ENCODE measurements at regions not wholly inside any gene's neighbourhood (a gene's known extent, or its start where the extent isn't known, plus 50 kb on each side); places are given as distances from the start of the nearest gene placed in this dataset.
"Not testable (repeated sequence)": the region's sequence is repeated elsewhere in the genome, so short reads cannot be mapped to it uniquely, and the experiment has no call there.

DNA sequence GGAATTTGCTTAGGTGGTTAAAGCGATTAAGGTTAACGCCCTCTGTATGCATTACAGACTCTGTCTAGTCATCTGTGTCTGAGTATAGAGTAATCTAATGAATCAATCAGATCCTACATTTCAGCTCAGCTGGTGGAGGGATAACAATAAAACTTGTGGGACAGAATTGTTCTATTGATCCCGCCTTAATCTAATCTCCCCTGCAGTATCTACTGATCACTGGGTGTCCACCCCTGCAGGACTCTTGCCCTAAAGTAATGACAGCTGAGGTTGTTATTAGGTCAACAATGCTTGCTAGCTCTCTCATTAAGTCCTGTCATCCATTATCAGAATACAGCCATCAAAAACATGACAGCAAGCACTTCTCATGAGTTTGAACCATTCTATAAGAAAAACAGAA, 462.6 kb upstream of the TMEFF2 start:
- DNase-seq: no peak

DNA sequence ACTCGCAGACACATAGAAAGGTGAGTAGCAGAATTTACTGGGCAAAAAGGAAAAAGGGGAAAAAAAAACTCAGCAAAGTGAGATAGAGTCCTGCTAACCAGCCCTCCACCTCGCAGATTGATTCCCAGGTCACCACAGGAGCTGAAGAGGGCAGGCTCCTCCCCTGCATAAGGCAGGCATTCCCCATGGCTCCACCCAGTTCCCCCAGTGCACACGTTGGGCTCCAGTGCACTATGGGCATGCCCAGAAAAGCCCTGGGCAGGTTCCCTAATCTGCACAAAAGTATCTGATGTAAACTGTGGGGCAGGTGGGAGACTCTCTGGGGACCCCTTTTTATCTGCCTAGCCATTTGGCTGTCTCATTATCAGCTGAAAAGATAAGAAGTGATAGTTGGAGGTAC, 461.2 kb upstream of the TMEFF2 start:
- DNase-seq: no peak

DNA sequence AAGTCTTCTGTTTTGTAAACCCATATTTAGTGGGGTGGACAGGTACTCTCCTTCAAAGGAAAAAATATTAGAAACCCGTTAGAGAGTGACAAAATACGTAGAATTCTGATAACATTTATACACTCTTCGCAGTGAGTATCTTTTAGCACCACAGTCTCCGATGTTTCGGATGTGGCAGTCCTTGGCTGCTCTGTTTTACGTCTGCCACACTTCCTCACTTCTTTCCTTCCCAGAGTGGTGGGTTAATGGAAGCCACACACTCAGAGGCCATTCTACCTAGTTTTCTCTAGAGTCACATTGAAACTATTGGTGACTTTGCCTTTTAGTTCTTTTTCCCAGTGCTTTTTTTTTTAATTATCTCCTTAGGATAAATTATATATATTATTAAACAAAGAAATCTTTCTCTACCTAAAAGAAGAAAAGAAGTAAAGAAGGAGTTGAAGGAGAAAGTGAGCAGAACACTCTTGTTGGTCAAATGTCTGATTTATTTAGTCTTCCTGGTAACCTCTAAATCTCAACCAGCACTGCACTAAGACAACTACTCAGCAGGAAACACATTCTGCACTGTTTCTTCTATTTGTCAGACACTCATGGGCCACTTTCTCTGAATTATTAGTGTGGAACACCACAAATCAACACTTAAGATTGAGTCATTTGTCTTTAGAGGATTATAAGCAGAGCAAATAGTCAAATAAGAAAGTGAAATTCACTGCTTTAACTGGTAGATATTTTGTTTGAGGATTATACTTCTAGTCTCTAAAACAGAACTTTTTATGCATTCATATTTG, 451.3 kb upstream of the TMEFF2 start:
- DNase-seq: no peak

DNA sequence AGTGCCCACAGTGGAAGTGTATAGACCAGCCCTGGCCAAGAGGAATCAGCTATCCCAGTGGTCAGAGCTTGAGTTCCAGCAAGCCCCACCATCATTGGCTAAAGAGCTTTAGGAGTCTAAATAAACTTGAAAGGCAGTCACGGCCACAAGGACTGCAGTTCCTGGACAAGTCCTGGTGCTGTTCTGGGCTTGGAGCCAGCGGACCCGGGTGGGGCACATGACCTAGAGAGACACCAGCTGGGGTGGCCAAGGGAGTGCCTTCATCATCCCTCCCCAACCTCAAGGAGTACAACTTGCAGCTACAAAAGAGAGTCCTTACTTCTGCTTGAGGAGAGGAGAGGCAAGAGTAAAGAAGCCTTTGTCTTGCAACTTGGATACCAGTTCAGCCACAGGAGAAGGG, 439.8 kb upstream of the TMEFF2 start:
- DNase-seq: no peak

DNA sequence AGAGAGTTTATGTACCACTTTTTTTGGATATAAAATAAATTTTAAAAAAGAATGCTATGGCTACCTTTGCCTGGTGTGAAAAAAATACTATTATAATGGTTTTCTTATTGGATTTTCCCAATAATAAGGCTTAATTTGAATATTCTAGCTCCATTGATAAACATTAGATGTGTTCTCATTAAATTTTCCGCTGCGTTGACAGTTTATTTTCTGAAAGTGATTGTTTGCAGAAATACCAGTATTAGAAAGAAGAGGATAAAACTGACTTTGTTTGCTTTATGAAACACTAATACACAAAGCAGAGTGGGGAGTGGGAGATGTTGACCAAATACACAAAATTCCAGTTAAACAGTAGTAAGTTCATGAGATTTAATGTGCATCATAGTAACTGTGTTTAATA, 433.3 kb upstream of the TMEFF2 start:
- DNase-seq: no peak

DNA sequence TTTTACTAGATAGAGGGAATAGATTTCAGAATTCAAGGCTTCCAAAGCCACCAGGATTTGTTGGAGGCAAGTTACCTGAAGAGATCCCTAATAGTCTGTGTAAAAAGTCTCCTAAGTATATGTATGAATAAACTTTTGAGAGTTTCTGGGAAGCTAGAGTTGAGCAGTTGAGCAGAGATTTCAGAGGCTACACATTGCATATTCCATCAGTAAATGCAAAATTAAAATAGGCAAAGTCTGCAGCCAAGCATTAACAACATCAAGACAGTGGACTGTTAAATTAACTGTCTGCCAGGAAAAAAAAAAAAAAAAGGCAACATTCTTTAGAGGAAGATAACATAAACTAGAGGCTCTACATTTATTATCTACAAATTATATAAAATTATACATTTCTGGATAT, 420.4 kb upstream of the TMEFF2 start:
- no peak for DNase-seq

DNA sequence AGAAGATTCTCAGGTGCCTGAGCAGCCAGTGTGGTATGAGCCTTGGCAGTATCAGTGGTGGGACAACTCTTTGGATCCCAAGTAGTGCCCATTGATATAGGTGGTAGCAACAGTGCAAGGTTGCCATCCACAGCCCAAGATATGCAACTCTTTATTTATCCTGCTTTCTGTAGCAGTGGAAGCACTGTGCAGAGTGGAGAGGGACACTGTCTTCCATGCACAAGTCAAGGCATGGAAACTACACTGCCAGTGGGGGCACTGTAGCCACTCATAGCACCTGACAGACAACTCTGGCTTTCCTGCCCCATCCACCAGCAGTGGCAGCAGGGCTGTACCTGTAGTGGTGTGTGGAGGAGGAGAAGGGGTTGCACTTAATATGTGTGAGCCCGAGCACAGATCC, 409.6 kb upstream of the TMEFF2 start:
- no peak for DNase-seq

DNA sequence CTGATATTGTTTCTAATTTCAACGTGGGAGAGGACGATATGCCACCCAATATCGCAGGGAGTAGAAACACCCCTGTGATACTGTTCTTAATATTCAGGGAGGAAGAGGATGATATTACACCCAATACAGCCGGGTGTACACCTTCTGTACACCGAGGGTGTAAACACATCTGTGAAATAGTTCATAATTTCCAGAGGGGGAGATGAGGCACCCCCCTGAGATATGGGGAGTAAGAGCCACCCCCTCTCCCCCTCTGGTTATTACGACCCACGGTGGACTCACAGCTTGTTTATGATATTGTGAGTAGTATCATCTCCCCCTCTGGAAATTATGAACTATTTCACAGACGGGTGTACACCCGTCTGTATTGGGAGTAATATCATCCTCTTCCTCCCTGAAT, 403.9 kb upstream of the TMEFF2 start:
- not testable (repeated sequence) for DNase-seq

DNA sequence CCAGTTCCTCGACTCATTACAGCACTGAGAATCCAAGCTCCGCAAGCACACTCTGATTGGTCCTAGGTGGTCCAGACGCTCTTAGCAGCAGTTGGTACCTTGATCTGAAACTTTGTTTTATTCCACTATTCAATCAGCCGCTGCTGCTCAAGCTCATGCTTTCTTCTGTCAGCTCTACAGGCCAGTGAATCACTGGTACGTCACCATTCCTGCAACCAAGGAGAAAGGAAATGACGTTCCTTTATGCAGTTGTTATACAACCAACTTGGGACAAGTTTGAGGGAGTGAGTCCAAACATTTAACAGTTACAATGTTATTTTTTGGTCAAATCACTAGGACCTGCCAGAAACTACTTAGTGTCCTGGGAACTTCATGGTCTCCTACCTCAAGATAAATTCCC, 398.8 kb upstream of the TMEFF2 start:
- DNase-seq: no peak

DNA sequence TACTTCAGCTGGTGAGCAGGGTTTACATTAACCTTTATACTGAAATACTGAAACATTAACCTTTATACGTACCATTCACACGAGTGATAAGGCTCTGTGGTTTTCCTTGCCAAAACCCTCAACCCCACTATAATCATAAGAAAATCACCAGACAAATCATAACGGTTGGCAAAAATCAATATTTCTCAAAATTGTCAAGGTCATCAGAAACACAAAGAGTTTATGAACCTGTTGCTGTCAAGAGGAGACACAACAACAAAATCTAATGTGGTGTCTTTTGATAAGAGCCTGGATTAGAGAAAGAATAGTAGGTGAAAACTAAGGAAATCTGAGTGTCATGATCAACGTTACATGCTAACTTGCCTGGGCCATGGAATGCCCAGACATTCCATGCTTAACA, 396.9 kb upstream of the TMEFF2 start:
- DNase-seq: no peak

DNA sequence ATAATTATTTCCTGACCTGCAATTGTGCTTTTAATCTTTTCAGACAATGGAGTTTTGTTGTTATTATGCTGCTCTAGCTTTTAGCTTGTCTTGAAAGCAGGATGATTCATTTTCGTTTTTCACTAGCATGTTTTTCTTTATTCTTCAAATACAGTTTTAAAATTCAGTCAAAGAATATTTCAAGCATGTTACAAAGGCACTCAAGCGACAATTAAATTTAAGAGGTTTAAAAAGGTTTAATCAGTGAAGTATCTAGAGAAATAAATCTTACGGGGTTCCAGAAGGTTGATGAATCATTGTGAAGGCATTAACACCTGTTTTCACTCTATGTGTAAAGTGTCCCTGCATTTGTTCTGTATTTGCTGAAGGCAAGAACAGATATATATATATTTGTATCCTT, 390.7 kb upstream of the TMEFF2 start:
- DNase-seq: no peak

DNA sequence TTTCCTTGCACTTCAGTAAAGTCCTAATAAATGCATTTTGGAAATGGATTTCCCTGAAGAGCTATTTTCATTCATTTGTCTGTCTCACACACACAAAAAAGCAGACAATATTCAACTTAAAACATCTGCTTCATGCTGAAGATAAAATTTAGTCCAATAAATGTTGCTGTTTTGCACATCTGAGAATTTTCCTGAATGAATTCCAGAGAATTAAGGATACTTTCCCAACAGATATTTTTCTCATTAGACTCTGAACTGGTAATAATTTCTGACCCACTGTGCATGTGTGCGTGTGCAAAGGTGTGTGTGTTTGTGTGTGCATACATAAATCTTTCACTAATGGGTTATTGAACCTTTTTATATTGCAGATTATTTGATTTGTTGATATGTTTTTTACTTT, 390.2 kb upstream of the TMEFF2 start:
- DNase-seq: no peak

DNA sequence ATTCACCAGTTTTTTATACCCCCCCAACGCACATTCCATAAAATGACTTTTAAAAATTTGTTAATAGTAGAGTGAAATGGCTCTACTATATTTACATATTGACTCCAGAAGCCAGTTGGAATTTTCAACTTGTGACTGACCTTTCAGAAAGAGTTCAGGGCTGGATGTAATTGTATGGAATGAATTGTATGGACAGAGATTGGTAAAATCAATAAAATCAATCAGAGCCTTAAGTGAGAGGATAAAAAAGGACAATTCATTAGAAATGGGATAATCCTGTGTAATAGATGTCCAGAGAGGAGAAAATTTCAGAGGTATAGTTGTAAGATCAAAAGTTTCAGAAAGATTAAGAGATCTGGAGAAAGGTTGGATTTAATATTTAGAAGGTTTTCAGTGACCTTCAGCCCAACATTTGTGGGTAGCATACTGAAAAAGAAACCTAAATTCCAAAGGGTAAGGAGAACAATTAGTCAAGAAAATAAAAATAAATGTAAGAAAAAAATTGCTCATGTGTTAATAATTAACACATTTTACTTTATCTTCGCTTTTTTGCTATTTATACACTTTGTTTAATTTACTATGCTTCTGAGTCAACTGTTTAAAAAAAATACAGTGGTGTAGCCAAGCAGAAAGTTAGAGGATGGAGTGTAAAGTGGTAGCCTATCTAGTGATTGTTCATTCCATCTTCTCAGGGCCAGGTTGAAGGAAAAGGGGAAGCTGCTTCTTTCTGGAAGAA, 385.4 kb upstream of the TMEFF2 start:
- no peak for DNase-seq

DNA sequence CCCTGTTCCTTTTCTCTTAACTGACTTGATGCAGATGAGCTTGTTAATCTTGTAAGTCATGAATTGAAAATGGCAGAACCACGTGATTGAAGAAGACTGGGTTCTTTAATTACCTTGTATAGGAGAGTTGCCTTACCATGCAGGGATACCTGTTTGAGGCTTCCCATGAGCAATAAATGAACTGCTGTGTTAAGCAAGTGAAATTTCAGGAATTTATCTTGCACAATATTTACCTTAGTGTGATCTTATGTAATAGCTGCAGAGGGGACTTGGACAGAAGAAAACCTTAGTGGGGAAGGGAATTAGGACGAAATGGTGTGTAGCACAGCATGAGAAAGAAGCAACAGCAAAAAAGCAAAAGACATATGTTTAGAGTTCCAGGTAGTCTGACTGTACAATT, 384.0 kb upstream of the TMEFF2 start:
- DNase-seq: no peak

DNA sequence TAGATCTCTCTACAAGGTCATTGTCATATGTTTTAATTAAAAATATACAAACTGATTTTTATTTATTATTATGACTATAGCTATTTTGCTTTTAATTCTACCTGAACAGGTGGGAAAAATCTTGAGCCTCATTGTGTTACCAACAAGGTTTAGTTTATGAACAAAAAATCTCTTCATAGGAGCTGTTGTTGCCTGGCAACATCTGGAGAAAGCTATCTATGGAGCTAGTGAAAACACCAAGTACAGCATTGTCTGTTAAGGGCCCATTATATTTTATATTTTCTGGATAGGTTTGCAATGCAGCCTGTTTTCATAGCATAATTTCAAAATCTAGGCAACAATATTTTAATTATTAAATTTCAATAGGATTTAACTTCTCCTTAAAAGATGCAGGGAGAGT, 383.0 kb upstream of the TMEFF2 start:
- DNase-seq: no peak

DNA sequence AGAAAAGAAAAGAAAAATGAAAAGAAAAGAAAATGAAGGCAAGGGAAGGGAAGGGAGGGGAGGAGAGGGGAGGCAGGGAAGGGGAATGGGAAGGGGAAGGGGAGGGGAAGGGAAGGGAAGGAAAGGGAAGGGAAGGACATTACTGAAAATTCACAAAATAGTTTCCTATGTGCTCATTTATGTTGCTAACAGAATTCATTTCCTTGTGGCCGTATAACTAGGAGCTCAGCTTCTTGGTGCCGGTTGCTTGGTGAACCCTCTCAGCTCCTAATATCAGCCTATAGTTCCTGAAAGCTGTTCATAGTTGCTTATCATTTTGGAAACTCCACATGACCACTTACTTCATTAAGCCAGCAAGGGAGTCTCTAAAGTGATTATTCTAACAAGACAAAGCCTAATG, 379.8 kb upstream of the TMEFF2 start:
- no peak for DNase-seq

DNA sequence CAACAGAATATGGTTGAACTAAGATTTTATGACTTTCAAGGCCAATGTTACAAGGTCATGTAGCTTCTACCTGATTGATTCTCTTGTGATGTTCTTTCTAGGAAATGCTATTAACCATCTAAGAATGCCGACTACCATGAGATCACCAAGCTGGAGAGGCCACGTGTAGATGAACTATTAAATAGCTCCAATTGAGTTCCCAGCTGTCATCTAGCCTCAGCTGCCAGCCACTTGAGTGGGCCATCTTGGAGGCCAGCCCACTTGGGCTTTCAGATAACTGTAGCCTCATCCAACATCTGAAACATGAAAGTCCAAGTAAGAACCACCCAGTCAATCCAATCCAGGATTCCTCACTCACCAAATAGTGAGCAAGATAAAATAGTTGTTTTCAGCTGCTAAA, 376.9 kb upstream of the TMEFF2 start:
- DNase-seq: no peak

DNA sequence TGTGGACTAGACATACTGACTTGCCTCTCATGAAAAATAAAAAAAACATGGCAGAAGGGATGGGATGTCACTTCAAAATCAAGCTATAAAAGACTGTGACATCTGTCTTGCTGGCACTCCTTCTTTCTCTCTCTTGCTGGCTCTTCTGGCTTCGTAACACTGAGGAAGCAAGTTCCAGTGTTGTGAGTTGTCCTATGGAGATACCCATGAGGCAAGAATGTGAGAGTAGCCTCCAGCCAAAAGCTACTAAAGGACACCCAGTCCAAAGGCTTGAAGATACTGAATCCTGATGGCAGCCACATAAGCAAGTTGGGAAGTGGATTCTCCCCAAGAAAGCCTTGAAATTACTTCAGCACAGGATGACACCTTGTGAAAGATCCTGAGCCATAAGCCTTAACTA, 376.1 kb upstream of the TMEFF2 start:
- DNase-seq: no peak

DNA sequence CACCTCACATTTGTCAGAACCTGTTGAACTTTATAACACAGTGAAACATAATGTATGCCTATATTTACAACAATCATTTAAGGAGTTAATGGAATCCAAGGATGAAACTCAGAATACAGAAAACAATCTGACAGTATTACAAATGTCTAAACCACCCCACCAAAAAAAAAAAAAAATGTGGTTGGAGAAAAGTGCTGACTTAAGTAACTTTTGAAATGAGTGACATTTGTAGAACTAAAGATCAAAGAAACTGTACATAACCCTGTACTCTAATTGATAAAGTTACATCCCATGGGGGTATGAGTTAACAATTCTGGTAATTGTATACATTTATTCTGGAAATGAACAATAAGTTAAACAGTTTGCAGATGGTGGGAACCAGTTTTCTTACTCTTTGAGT, 372.1 kb upstream of the TMEFF2 start:
- no peak for DNase-seq

DNA sequence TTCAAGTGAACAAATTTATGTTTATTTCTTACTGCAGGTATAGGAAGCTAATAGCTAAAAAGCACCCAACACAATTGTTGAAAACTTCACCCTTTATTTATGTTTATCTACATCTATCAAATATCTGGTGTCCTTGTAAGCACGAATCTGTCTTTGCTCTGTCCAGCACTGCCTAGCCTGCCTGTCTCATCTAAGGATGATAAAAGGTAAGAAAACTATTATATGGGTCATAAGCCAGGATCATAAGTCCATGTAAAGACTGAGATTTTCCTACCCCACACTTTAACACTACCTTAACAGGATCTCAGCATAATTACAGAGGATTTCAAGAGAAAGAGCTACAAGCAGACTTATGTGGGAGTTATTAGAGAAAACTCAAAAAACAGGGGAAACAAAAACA, 365.6 kb upstream of the TMEFF2 start:
- no peak for DNase-seq

DNA sequence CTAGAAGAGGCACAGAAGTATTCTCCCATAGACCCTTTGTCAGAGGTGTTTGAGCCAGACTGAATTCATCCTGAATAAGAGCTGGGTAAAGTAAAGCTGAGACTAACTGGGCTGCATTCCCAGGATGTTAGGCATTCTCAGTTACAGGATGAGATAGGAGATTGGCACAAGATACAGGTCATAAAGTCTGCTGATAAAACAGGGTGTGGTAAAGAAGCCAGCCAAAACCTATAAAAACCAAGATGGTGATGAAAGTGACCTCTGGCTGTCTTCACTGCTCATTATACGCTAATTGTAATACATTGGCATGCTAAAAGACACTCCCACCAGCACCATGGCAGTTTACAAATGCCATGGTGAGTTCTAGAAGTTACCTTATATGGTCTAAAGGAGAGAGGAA, 364.9 kb upstream of the TMEFF2 start:
- no peak for DNase-seq

DNA sequence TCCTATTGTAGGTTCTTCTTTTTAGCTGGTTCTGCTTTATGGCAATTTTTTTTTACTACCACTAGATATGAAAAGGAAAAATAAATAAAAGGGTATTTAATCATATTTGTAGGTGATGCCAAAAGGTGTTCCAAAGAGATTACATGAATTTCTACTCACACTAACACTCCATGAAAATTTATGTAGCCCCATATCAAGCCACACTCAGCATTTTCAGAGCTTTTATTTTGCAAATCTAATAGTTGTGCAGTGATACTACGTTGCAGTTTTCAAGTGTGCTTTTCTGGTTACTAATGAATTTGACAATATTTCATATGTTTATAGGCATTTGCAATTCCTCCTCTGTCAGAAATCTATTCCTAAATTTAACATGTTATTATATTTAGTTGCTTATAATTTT, 363.9 kb upstream of the TMEFF2 start:
- no peak for DNase-seq

DNA sequence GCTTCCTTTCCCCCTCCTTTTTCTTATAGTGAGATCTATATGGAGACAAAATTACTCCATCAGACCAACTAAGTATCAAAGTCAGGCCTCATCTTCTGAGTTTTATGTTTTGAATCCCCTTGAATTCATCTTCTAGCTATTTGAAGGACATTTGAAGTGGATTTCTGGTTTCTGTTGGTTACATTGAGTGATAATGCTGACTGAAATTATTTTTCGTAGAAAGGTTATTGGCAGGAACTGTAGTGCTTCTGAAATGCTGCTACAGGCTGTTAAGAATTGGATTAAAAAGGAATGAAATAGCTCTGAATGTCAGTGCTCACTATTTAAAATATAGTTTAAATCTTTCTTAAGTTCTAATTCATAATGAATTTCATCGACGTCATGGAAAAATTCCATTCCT, 361.0 kb upstream of the TMEFF2 start:
- DNase-seq: no peak

DNA sequence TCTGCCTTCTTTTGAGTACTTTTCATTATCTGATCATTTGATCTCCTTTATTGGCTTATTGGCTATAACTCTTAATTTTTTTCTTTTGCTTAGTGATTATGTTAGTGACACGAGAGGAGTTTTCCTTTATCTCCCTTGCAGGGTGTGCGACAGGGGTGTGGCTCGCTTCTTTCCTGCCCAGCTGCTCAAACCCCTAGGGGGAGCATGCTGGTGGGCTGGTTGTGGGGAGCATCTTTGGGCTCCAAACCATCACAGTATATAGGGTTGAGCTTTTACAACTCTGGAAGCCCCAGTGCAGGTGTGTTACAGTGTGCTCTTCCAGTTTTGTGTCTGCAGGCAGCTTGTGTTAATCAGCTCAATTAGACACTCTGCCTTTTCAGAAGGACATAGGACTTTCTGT, 357.0 kb upstream of the TMEFF2 start:
- no peak for DNase-seq

DNA sequence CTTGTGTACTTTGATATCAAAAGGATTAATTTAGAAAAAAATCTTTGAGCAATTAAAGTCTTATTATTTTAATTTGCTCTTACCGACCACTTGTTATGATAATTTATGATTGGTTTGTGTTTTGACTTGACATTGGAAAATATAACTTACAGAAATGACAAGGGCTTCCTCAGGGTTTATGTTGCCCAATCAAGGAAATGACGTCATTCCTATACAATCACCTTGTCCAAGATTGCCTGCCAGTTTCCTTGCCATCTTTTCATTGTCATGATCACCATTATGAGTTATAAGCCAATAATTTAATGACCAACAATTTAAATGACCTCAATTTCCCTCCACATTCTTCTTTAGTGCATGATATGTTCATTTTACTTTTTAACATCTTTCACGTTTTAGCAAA, 351.8 kb upstream of the TMEFF2 start:
- no peak for DNase-seq

Data from effector CD4-positive, alpha-beta T cell (primary cell).